HG03342 (cell line): ENCODE measurements at regions not wholly inside any gene's neighbourhood (a gene's known extent, or its start where the extent isn't known, plus 50 kb on each side); places are given as distances from the start of the nearest gene placed in this dataset.

Experiments
- ATAC-seq: cut with Tn5 transposase; IDR thresholded peaks from one replicate; pipeline ENCODE4 v1.9.1; 2021; ENCODE audit warnings: mild to moderate bottlenecking, moderate library complexity; ENCODE audit not compliant: unreplicated experiment

- peak; percentile 83 for ATAC-seq
Observed at GRCh38 chr17:57174591-57174990, 81.7 kb upstream of the MSI2 start.

- ATAC-seq, result no peak
Observed at GRCh38 chr17:57178839-57179238, 77.5 kb upstream of the MSI2 start.

- ATAC-seq, result no peak
Observed at GRCh38 chr17:57182621-57183020, 73.7 kb upstream of the MSI2 start.

- ATAC-seq, result no peak
Observed at GRCh38 chr17:57186226-57187019, 69.9 kb upstream of the MSI2 start.

GRCh38 chr17:57187391-57187790, 68.9 kb upstream of the MSI2 start:
- no peak for ATAC-seq

GRCh38 chr17:57195785-57196460, 60.4 kb upstream of the MSI2 start:
- no peak for ATAC-seq

- ATAC-seq, result no peak
Observed at GRCh38 chr17:57197466-57198071, 58.8 kb upstream of the MSI2 start.

- ATAC-seq, result no peak
Observed at GRCh38 chr17:57201481-57201880, 54.8 kb upstream of the MSI2 start.

- no peak for ATAC-seq
Observed at GRCh38 chr17:57203040-57203439, 53.3 kb upstream of the MSI2 start.
